ENCODE measurements at regions not wholly inside any gene's neighbourhood (a gene's known extent, or its start where the extent isn't known, plus 50 kb on each side); places are given as distances from the start of the nearest gene placed in this dataset.

DNA sequence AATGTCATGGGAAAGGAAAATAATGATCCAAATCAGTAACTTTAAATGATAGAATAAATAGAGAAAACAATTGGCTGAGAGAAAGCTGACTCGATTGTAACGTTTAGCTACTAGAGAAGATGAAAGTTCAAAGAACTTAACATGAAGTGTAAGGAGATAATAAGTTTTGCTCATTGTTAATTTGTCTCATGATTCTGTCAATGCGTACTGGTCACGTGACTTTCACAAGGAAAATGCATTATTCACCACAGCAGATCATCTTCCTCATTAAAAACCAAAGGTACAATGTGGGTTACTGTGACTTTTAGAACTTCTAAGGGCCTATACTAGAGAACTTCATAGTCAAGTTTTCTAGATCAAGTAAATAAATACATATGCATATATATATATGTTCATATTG lies 1207.2 kb downstream of the EFNB2 start:
- ATAC-seq (ENCODE audit: low FRiP score) (no peak), DNase-seq (ENCODE audit: low spot score) (no peak)
- no peak for TF ChIP-seq CTCF (IDR thresholded peaks at IDR 0.05)

DNA sequence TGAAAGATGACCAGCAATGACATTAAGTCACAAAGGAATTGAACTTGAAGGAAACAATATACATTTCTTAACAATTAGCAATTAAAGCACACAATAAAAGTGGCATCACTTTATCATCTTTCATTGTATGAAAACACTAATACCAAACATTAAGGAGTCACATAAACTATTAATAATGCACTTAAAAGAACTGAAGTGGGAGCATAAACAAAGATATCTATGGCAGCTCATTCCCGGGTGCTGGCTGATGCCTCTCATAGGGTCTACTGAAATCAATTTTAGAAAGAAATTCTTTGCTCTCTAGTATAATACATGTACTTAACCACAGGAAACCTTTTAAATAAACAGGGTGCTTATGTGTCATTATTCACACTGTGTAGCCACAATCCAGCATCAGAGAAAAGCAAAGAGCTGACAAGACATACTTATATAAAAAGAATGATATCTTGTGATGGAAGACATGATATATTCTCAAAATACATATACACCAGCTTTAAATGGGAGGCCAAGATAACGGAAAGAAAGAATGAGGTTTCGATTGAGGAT lies 1207.8 kb downstream of the EFNB2 start:
- no peak for DNase-seq (ENCODE audit: low spot score)
- no peak for ATAC-seq (ENCODE audit: low FRiP score)
- TF ChIP-seq CTCF (IDR thresholded peaks at IDR 0.05) = no peak

GRCh38 chr13:105319875-105320274 lies 1215.6 kb downstream of the EFNB2 start:
- DNase-seq (ENCODE audit: low spot score) = no peak
- TF ChIP-seq CTCF (IDR thresholded peaks at IDR 0.05) = no peak
- no peak for ATAC-seq (ENCODE audit: low FRiP score)

DNA sequence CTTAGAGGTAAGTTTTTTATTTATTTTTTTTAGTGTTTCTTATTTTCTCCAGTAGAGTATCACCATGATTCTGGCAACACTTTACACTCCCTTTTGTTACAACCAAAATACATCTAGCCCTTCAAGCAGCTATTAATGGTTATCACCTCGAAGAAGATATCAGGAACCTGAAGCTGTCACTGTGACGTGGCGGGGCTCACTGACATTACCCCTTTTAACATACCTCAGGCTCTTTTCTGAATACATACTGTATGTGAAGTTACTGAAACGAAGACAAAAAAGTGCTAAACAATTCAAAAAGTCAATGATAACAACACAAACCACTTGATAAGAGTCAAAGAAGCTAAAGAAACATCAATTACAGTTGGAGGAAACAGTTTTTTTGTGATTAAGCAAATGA lies 1218.7 kb downstream of the EFNB2 start:
- DNase-seq (ENCODE audit: low spot score) = no peak
- ATAC-seq (ENCODE audit: low FRiP score) = no peak
- no peak for TF ChIP-seq CTCF (IDR thresholded peaks at IDR 0.05)

- TF ChIP-seq CTCF (IDR thresholded peaks at IDR 0.05) = no peak
- DNase-seq (ENCODE audit: low spot score) = no peak
- ATAC-seq (ENCODE audit: low FRiP score) = no peak
These were observed 1222.6 kb downstream of the EFNB2 start for GRCh38 chr13:105312906-105313305.

- TF ChIP-seq CTCF (IDR thresholded peaks at IDR 0.05) = no peak
- DNase-seq (ENCODE audit: low spot score) = no peak
- no peak for ATAC-seq (ENCODE audit: low FRiP score)
These were observed 1224.4 kb downstream of the EFNB2 start for GRCh38 chr13:105311094-105311493.

DNA sequence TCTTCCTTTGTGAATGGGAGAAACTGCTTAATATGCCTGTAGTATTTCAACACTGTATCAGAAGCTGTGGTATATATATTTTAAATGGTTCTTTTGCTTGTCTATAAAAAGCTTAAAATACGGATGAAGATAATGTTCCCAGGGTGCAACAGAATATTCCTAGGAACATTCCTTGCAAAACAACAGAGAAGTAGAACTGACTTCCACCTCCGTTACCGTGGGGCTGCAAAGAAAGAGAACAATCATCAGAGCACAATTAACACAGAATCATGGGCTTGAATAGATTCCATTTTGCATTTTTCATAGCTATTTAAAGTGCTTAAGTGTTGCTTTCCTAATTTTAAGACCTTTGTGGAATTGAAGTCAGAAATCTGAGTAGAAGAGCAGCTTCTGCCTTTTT lies 1227.7 kb downstream of the EFNB2 start:
- ATAC-seq (ENCODE audit: low FRiP score) (no peak), DNase-seq (ENCODE audit: low spot score) (no peak)
- no peak for TF ChIP-seq CTCF (IDR thresholded peaks at IDR 0.05)

All from omental fat pad (tissue), 3 donors.